Neural crest cell (in vitro differentiated cells): ENCODE measurements at regions not wholly inside any gene's neighbourhood (a gene's known extent, or its start where the extent isn't known, plus 50 kb on each side); places are given as distances from the start of the nearest gene placed in this dataset.

Source experiments
- DNase-seq: peaks from one replicate; pipeline ENCODE4 v3.0.0; 2021; ENCODE audit warnings: low read depth, mixed read lengths, low spot score
- H3K27ac Mint-ChIP-seq: one replicate; pipeline ENCODE4 v1.8.0; 2021; ENCODE audit warnings: mild to moderate bottlenecking, mixed read lengths; ENCODE audit not compliant: unreplicated experiment
- H3K27me3 Mint-ChIP-seq: 2 replicates; pipeline ENCODE4 v1.8.0; 2021; ENCODE audit warnings: low read depth, mild to moderate bottlenecking, mixed read lengths
- H3K36me3 Mint-ChIP-seq: 2 replicates; pipeline ENCODE4 v1.8.0; 2021; ENCODE audit warnings: low read depth, mild to moderate bottlenecking, mixed read lengths
- H3K4me1 Mint-ChIP-seq: 2 replicates; pipeline ENCODE4 v1.8.0; 2021; ENCODE audit warnings: mixed read lengths
- H3K4me3 Mint-ChIP-seq: one replicate; pipeline ENCODE4 v1.8.0; 2021; ENCODE audit warnings: mild to moderate bottlenecking, mixed read lengths
- H3K9me3 Mint-ChIP-seq: 2 replicates; pipeline ENCODE4 v1.8.0; 2021; ENCODE audit warnings: mixed read lengths
- CTCF ChIP-seq: fragments of 200-600 bp; sonication (generic); conservative IDR thresholded peaks from 2 replicates; pipeline ENCODE4 v1.5.0; 2021; ENCODE audit warnings: antibody characterized with exemption, mild to moderate bottlenecking

- Mint-ChIP-seq H3K4me3 (no peak overlapping the region), H3K27ac (no peak overlapping the region), H3K36me3 (no peaks in the 10 kb centered on the region), H3K27me3 (peaks cover 5% of the 10 kb centered on the region), H3K4me1 (no peaks in the 10 kb centered on the region), H3K9me3 (peaks cover 2% of the 10 kb centered on the region)
- TF ChIP-seq CTCF, result no peak
- no peak for DNase-seq
Measured at GRCh38 chr15:37260255-37260654, 159.9 kb upstream of the MEIS2 start.

DNA sequence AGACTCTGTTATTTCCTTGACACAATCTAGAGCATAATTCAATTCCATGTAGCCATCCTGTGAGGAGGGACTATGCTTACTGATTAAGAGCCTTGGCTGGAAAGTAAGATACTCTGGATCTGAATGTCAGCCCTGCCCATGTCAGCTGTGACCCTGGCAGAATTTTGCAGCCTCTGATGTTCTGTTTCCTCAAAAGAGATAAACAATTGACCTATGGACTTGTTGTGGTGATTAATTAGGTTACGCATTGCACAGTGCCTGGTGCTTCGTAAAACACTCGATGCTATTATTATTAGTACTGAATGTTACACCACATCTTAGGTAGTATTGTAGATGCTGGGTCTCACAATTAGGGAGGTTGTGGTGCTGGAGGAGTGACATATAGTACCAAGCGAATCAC, 161.3 kb upstream of the MEIS2 start:
- H3K9me3 Mint-ChIP-seq, result peaks cover 2% of the 10 kb centered on the region
- H3K27me3 Mint-ChIP-seq, result no peaks in the 10 kb centered on the region
- no peak for DNase-seq
- H3K4me1 Mint-ChIP-seq, result no peaks in the 10 kb centered on the region
- no peaks in the 10 kb centered on the region for H3K36me3 Mint-ChIP-seq
- no peak overlapping the region for H3K4me3 Mint-ChIP-seq
- no peak for TF ChIP-seq CTCF
- H3K27ac Mint-ChIP-seq, result no peak overlapping the region

DNA sequence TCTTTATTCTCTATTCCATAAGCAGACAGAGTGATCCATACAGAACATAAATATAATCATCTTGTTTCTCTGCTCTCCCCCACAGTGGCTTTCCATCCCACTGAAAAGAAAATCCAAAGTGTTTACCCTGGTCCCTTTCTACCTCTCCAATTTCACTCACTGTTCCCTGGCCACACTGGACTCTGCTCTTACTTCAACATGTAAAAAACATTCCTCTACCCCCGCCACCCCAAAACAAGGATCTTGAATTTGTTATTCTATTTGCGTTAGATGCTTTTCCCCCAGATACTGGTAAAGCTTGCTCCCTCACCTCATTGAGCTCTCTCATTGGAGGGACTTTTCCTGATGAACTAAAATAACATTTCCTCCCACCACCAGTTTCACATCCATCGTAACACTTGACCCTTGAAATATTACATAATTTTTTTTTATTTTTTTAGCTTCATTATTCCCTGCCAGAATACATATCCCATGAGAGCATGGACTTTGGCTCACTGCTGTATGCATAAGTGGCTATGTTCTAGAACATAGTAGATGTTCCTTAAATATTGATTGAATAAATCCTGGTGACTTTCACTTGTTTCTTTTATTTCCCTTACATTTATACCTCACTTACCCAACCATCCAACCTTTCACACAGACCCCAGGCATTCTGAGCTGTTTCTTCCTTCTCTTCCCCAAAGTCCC, 162.7 kb upstream of the MEIS2 start:
- H3K4me1 Mint-ChIP-seq, result no peaks in the 10 kb centered on the region
- H3K27me3 Mint-ChIP-seq, result no peaks in the 10 kb centered on the region
- H3K27ac Mint-ChIP-seq, result peak overlapping the region; percentile 14
- no peak for DNase-seq
- no peaks in the 10 kb centered on the region for H3K36me3 Mint-ChIP-seq
- H3K4me3 Mint-ChIP-seq, result no peak overlapping the region
- H3K9me3 Mint-ChIP-seq, result peaks cover 2% of the 10 kb centered on the region
- TF ChIP-seq CTCF, result no peak

- peak; percentile 41 for TF ChIP-seq CTCF
- no peaks in the 10 kb centered on the region for H3K27me3 Mint-ChIP-seq
- H3K9me3 Mint-ChIP-seq, result no peaks in the 10 kb centered on the region
- H3K4me3 Mint-ChIP-seq, result no peak overlapping the region
- H3K36me3 Mint-ChIP-seq, result no peaks in the 10 kb centered on the region
- DNase-seq, result no peak
- peaks cover 5% of the 10 kb centered on the region for H3K4me1 Mint-ChIP-seq
- H3K27ac Mint-ChIP-seq, result no peak overlapping the region
Measured at GRCh38 chr15:37289109-37289765, 188.9 kb upstream of the MEIS2 start.

GRCh38 chr15:37291920-37292319, 191.6 kb upstream of the MEIS2 start:
- Mint-ChIP-seq H3K9me3 (no peaks in the 10 kb centered on the region), H3K4me1 (peaks cover 3% of the 10 kb centered on the region), H3K27ac (no peak overlapping the region), H3K4me3 (no peak overlapping the region), H3K36me3 (no peaks in the 10 kb centered on the region), H3K27me3 (no peaks in the 10 kb centered on the region)
- TF ChIP-seq CTCF, result no peak
- no peak for DNase-seq
